ENCODE measurements at regions not wholly inside any gene's neighbourhood (a gene's known extent, or its start where the extent isn't known, plus 50 kb on each side); places are given as distances from the start of the nearest gene placed in this dataset.

DNA sequence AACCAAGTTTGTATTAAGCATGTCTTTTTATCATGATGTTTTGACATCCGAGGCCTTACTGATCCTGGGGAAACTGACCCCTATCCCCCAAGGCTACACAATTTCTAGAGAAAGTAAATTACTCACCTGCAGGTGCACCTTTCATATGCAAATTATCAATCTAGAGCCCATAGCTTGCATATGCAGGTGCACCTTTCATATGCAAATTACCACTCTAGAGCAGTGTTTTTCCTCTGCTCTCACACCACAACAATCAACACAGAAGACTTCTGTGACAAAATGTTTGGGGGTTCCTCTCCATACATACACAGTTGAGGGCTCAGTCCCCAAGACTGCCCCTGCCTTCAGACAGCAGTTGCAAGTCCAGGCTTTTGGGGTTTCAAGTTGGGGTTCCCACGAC lies 203.7 kb upstream of the RORB start:
- dilution Hi-C loops (cut with MboI; ENCODE audit: extremely low pct_ligation_motif_present, low sequenced_read_pairs), result no loop called here

More for the DNA sequence above, 203.7 kb upstream of the RORB start:
- Histone ChIP-seq H3K9ac (replicated peaks; ENCODE audit: extremely low read depth, insufficient read depth, low read length) (no peak overlapping the region), H3K79me2 (ENCODE audit: control insufficient read depth, insufficient read depth, low read length) (no peaks in the 10 kb centered on the region), H3K9me1 (replicated peaks; ENCODE audit: control insufficient read depth, extremely low read depth, insufficient read depth, low read length) (no peaks in the 10 kb centered on the region), H3K9me3 (replicated peaks; ENCODE audit: control insufficient read depth, insufficient read depth, low read length) (peaks cover 2% of the 10 kb centered on the region), H3K4me1 (ENCODE audit: control insufficient read depth, extremely low read depth, insufficient read depth, low read length) (no peaks in the 10 kb centered on the region), H3K4me2 (ENCODE audit: insufficient read depth, low read length) (no peak overlapping the region), H3K36me3 (ENCODE audit: control insufficient read depth in 2 of 2, extremely low read depth in 1 of 2, insufficient read depth in 2 of 2, low read length in 2 of 2) (no peaks in the 10 kb centered on the region), H4K20me1 (replicated peaks; ENCODE audit: control insufficient read depth, extremely low read depth, insufficient read depth, low read length) (no peaks in the 10 kb centered on the region), H2AFZ (ENCODE audit: low read depth, low read length) (no peak overlapping the region), H3K27me3 (ENCODE audit: control insufficient read depth in 2 of 2, insufficient read depth in 2 of 2, low read length in 2 of 2) (no peaks in the 10 kb centered on the region), H3K4me3 (replicated peaks in 1 of 3; ENCODE audit: insufficient read depth in 1 of 3, low read depth in 1 of 3, low read length in 3 of 3) (no peak overlapping the region), H3K27ac (ENCODE audit: insufficient read depth, low read depth, low read length) (no peak overlapping the region)
- no peak for TF ChIP-seq GATA2 (IDR thresholded peaks at IDR 0.05; ENCODE audit: insufficient read depth, insufficient read length, low read depth, low read length)
- TF ChIP-seq POLR2A (IDR thresholded peaks at IDR 0.05; ENCODE audit: low read depth, low read length), result no peak
- no peak for TF ChIP-seq FOS (IDR thresholded peaks at IDR 0.05; ENCODE audit: borderline replicate concordance, insufficient read depth, low read length)
- TF ChIP-seq, protein P1, sequence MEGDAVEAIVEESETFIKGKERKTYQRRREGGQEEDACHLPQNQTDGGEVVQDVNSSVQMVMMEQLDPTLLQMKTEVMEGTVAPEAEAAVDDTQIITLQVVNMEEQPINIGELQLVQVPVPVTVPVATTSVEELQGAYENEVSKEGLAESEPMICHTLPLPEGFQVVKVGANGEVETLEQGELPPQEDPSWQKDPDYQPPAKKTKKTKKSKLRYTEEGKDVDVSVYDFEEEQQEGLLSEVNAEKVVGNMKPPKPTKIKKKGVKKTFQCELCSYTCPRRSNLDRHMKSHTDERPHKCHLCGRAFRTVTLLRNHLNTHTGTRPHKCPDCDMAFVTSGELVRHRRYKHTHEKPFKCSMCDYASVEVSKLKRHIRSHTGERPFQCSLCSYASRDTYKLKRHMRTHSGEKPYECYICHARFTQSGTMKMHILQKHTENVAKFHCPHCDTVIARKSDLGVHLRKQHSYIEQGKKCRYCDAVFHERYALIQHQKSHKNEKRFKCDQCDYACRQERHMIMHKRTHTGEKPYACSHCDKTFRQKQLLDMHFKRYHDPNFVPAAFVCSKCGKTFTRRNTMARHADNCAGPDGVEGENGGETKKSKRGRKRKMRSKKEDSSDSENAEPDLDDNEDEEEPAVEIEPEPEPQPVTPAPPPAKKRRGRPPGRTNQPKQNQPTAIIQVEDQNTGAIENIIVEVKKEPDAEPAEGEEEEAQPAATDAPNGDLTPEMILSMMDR (IDR thresholded peaks at IDR 0.05; ENCODE audit: extremely low read depth in 1 of 2, insufficient read depth in 1 of 2, low read depth in 1 of 2, low read length in 2 of 2), result no peak
- TF ChIP-seq MYC (IDR thresholded peaks at IDR 0.05; ENCODE audit: low read depth, low read length), result no peak
- no peak for TF ChIP-seq EZH2 (IDR thresholded peaks at IDR 0.05; ENCODE audit: borderline replicate concordance, low read depth, low read length, severe bottlenecking)
- TF ChIP-seq MAX (IDR thresholded peaks at IDR 0.05; ENCODE audit: insufficient read depth, insufficient read length), result no peak
- TF ChIP-seq JUN (IDR thresholded peaks at IDR 0.05; ENCODE audit: borderline replicate concordance, insufficient read depth, insufficient read length, low read depth), result no peak
- TF ChIP-seq POLR2AphosphoS5 (IDR thresholded peaks at IDR 0.05; ENCODE audit: insufficient read depth, low read depth, low read length), result no peak
- ChIA-PET POLR2A (no interaction called here), CTCF (no interaction called here)
- no TSS peak for BruUV-seq (replicated peaks)
- intact Hi-C loops (cut with micrococcal nuclease), result no loop called here
- DNase-seq (ENCODE audit: low read depth, low spot score), result no peak
- FAIRE-seq, result no peak

Data from endothelial cell of umbilical vein (primary cell).